ENCODE measurements at regions not wholly inside any gene's neighbourhood (a gene's known extent, or its start where the extent isn't known, plus 50 kb on each side); places are given as distances from the start of the nearest gene placed in this dataset.
"Not testable (repeated sequence)": the region's sequence is repeated elsewhere in the genome, so short reads cannot be mapped to it uniquely, and the experiment has no call there.

GRCh38 chr12:73833746-73834145 lies 703.9 kb upstream of the ATXN7L3B start:
- Histone ChIP-seq H3K4me1 (ENCODE audit: insufficient read depth) (no peaks in the 10 kb centered on the region), H3K4me3 (no peak overlapping the region), H3K79me2 (ENCODE audit: insufficient read depth) (no peaks in the 10 kb centered on the region), H4K20me1 (ENCODE audit: insufficient read depth) (no peaks in the 10 kb centered on the region), H3K27ac (no peak overlapping the region), H3K9me3 (ENCODE audit: low read depth) (no peaks in the 10 kb centered on the region), H3F3A (ENCODE audit: insufficient read depth) (no peaks in the 10 kb centered on the region), H3K9me2 (ENCODE audit: insufficient read depth) (no peaks in the 10 kb centered on the region), H3K36me3 (ENCODE audit: low read depth) (no peaks in the 10 kb centered on the region), H3K27me3 (replicated peaks; ENCODE audit: insufficient read depth) (no peaks in the 10 kb centered on the region), H2AFZ (no peak overlapping the region), H3K9ac (no peak overlapping the region), H3K4me2 (ENCODE audit: unreplicated experiment) (no peak overlapping the region)
- WGBS, 2 experiments (ENCODE audit: low coverage in 1 of 2, low lambda C conversion rate in 2 of 2, missing lambda C conversion rate in 2 of 2): 3 to 15% methylated on average over 3 of the region's 3 CpGs
- in situ Hi-C loops (cut with MboI): no loop called here
- TF ChIP-seq EZH2phosphoT487 (IDR thresholded peaks at IDR 0.05; ENCODE audit: insufficient read depth, low read depth) (no peak), EZH2 (IDR thresholded peaks at IDR 0.05; ENCODE audit: insufficient read depth, poor library complexity, severe bottlenecking) (no peak)
- DNase-seq: no peak

GRCh38 chr12:73841963-73842362 lies 695.7 kb upstream of the ATXN7L3B start:
- no peaks in the 10 kb centered on the region for H4K20me1 ChIP-seq (ENCODE audit: insufficient read depth)
- WGBS, 2 experiments (ENCODE audit: low coverage in 1 of 2, low lambda C conversion rate in 2 of 2, missing lambda C conversion rate in 2 of 2): 16 to 25% methylated on average over 2 of the region's 2 CpGs
- no peak overlapping the region for H2AFZ ChIP-seq
- no peaks in the 10 kb centered on the region for H3K36me3 ChIP-seq (ENCODE audit: low read depth)
- in situ Hi-C loops (cut with MboI): no loop called here
- H3K9ac ChIP-seq: no peak overlapping the region
- no peaks in the 10 kb centered on the region for H3K4me1 ChIP-seq (ENCODE audit: insufficient read depth)
- no peaks in the 10 kb centered on the region for H3K27me3 ChIP-seq (replicated peaks; ENCODE audit: insufficient read depth)
- no peak for DNase-seq
- no peaks in the 10 kb centered on the region for H3K79me2 ChIP-seq (ENCODE audit: insufficient read depth)
- no peaks in the 10 kb centered on the region for H3K9me2 ChIP-seq (ENCODE audit: insufficient read depth)
- no peak for TF ChIP-seq EZH2phosphoT487 (IDR thresholded peaks at IDR 0.05; ENCODE audit: insufficient read depth, low read depth)
- TF ChIP-seq EZH2 (IDR thresholded peaks at IDR 0.05; ENCODE audit: insufficient read depth, poor library complexity, severe bottlenecking): no peak
- H3K27ac ChIP-seq: no peak overlapping the region
- no peak overlapping the region for H3K4me2 ChIP-seq (ENCODE audit: unreplicated experiment)
- no peak overlapping the region for H3K4me3 ChIP-seq
- no peaks in the 10 kb centered on the region for H3K9me3 ChIP-seq (ENCODE audit: low read depth)
- H3F3A ChIP-seq (ENCODE audit: insufficient read depth): no peaks in the 10 kb centered on the region

GRCh38 chr12:73863546-73863945 lies 674.1 kb upstream of the ATXN7L3B start:
- Histone ChIP-seq H3K9me3 (ENCODE audit: low read depth) (no peaks in the 10 kb centered on the region), H4K20me1 (ENCODE audit: insufficient read depth) (no peaks in the 10 kb centered on the region), H3K9me2 (ENCODE audit: insufficient read depth) (no peaks in the 10 kb centered on the region), H3K4me1 (ENCODE audit: insufficient read depth) (no peaks in the 10 kb centered on the region), H3K27me3 (replicated peaks; ENCODE audit: insufficient read depth) (no peaks in the 10 kb centered on the region), H2AFZ (no peak overlapping the region), H3K36me3 (ENCODE audit: low read depth) (no peaks in the 10 kb centered on the region), H3F3A (ENCODE audit: insufficient read depth) (no peaks in the 10 kb centered on the region), H3K4me3 (no peak overlapping the region), H3K4me2 (ENCODE audit: unreplicated experiment) (no peak overlapping the region), H3K27ac (no peak overlapping the region), H3K79me2 (ENCODE audit: insufficient read depth) (no peaks in the 10 kb centered on the region), H3K9ac (no peak overlapping the region)
- in situ Hi-C loops (cut with MboI): no loop called here
- no peak for TF ChIP-seq EZH2 (IDR thresholded peaks at IDR 0.05; ENCODE audit: insufficient read depth, poor library complexity, severe bottlenecking)
- no peak for TF ChIP-seq EZH2phosphoT487 (IDR thresholded peaks at IDR 0.05; ENCODE audit: insufficient read depth, low read depth)
- no peak for DNase-seq
- WGBS, 2 experiments (ENCODE audit: low coverage in 1 of 2, low lambda C conversion rate in 2 of 2, missing lambda C conversion rate in 2 of 2): 6 to 10% methylated on average over 2 of the region's 2 CpGs

- Histone ChIP-seq H3K9me2 (ENCODE audit: insufficient read depth) (no peaks in the 10 kb centered on the region), H3K4me2 (ENCODE audit: unreplicated experiment) (no peak overlapping the region), H3K9ac (no peak overlapping the region), H3K9me3 (ENCODE audit: low read depth) (no peaks in the 10 kb centered on the region), H3K79me2 (ENCODE audit: insufficient read depth) (no peaks in the 10 kb centered on the region), H3K36me3 (ENCODE audit: low read depth) (no peaks in the 10 kb centered on the region), H2AFZ (no peak overlapping the region), H3F3A (ENCODE audit: insufficient read depth) (no peaks in the 10 kb centered on the region), H3K4me1 (ENCODE audit: insufficient read depth) (no peaks in the 10 kb centered on the region), H3K4me3 (no peak overlapping the region), H3K27ac (no peak overlapping the region), H4K20me1 (ENCODE audit: insufficient read depth) (no peaks in the 10 kb centered on the region), H3K27me3 (replicated peaks; ENCODE audit: insufficient read depth) (no peaks in the 10 kb centered on the region)
- no peak for DNase-seq
- TF ChIP-seq EZH2 (IDR thresholded peaks at IDR 0.05; ENCODE audit: insufficient read depth, poor library complexity, severe bottlenecking) (no peak), EZH2phosphoT487 (IDR thresholded peaks at IDR 0.05; ENCODE audit: insufficient read depth, low read depth) (no peak)
- 46 to 69% methylated on average over 1 of the region's 1 CpG for WGBS, 2 experiments (ENCODE audit: low coverage in 1 of 2, low lambda C conversion rate in 2 of 2, missing lambda C conversion rate in 2 of 2)
- in situ Hi-C loops (cut with MboI): no loop called here
These were observed 670.5 kb upstream of the ATXN7L3B start for GRCh38 chr12:73867147-73867546.

GRCh38 chr12:73877291-73877690 lies 660.3 kb upstream of the ATXN7L3B start:
- H2AFZ ChIP-seq; H3K9ac ChIP-seq; H3F3A ChIP-seq (ENCODE audit: insufficient read depth); H3K4me2 ChIP-seq (ENCODE audit: unreplicated experiment); H3K4me3 ChIP-seq; H3K79me2 ChIP-seq (ENCODE audit: insufficient read depth); H4K20me1 ChIP-seq (ENCODE audit: insufficient read depth); H3K9me2 ChIP-seq (ENCODE audit: insufficient read depth); DNase-seq; in situ Hi-C loops (cut with MboI); H3K27me3 ChIP-seq (replicated peaks; ENCODE audit: insufficient read depth); H3K36me3 ChIP-seq (ENCODE audit: low read depth); H3K27ac ChIP-seq; H3K9me3 ChIP-seq (ENCODE audit: low read depth); H3K4me1 ChIP-seq (ENCODE audit: insufficient read depth): not testable (repeated sequence)
- WGBS, 2 experiments (ENCODE audit: low coverage in 1 of 2, low lambda C conversion rate in 2 of 2, missing lambda C conversion rate in 2 of 2): 43 to 49% methylated on average over 6 of the region's 6 CpGs

Data from GM23248 (cell line).